HEK293 (cell line): ENCODE measurements at regions not wholly inside any gene's neighbourhood (a gene's known extent, or its start where the extent isn't known, plus 50 kb on each side); places are given as distances from the start of the nearest gene placed in this dataset.

Experiments
- CTCF ChIA-PET: fragments of 350-600 bp; formaldehyde crosslinking; extraction: SDS; loops from one replicate; lab custom pipeline; 2021; ENCODE audit warnings: antibody characterized with exemption; lab: Yijun Ruan, JAX
- POLR2A ChIA-PET: fragments of 300-600 bp; formaldehyde crosslinking; extraction: SDS; loops from one replicate; lab custom pipeline; 2020; ENCODE audit warnings: antibody characterized with exemption, inconsistent platforms; lab: Yijun Ruan, JAX
- H3K27ac ChIP-seq: fragments of 200-500 bp; sonication (Bioruptor generic); 2 replicates; pipeline ENCODE4 v1.5.1; 2014; ENCODE audit warnings: low read depth, low read length, control low read depth, inconsistent platforms; ENCODE audit errors: extremely low read depth
- H3K36me3 ChIP-seq, 2 experiments: fragments of 200-500 bp in 1 of 2; sonication (Bioruptor generic) in 1 of 2; 1 replicate in 1 of 2; 2 replicates in 1 of 2; pipeline ENCODE4 v1.5.1; 2014 to 2017; ENCODE audit warnings: inconsistent platforms in 2 of 2, low read length in 2 of 2; ENCODE audit not compliant: control insufficient read depth in 2 of 2, insufficient read depth in 1 of 2
- H3K4me1 ChIP-seq: fragments of 200-500 bp; sonication (Bioruptor generic); 2 replicates; pipeline ENCODE4 v1.5.1; 2014; ENCODE audit warnings: mild to moderate bottlenecking, low read length, inconsistent platforms; ENCODE audit not compliant: control insufficient read depth, insufficient read depth
- H3K4me3 ChIP-seq: 2 replicates; pipeline ENCODE4 v1.5.1; 2011; ENCODE audit warnings: low read depth, mild to moderate bottlenecking, control low read depth, low read length, moderate library complexity
- H3K9me3 ChIP-seq: fragments of 200-500 bp; sonication (Bioruptor generic); 2 replicates; pipeline ENCODE4 v1.5.1; 2014; ENCODE audit warnings: low read depth, low read length, inconsistent platforms; ENCODE audit not compliant: control insufficient read depth, insufficient read depth
- EGR2 ChIP-seq: fragments of 450-650 bp; formaldehyde crosslinking; IDR thresholded peaks from 2 replicates; pipeline ENCODE4 v1.5.1; 2016; ENCODE audit warnings: low read depth, missing biosample characterization, missing genetic modification characterization
- IKZF3 ChIP-seq: fragments of 450-650 bp; IDR thresholded peaks from 2 replicates; pipeline ENCODE4 v1.5.0; 2018; ENCODE audit warnings: missing biosample characterization, mild to moderate bottlenecking, missing genetic modification characterization, moderate library complexity
- PRDM1 ChIP-seq: fragments of 450-650 bp; formaldehyde crosslinking; IDR thresholded peaks from 2 replicates; pipeline ENCODE4; 2016; ENCODE audit warnings: missing biosample characterization, missing genetic modification characterization
- SP2 ChIP-seq: fragments of 450-650 bp; formaldehyde crosslinking; IDR thresholded peaks from 2 replicates; pipeline ENCODE4 v1.5.1; 2016; ENCODE audit warnings: missing biosample characterization, missing genetic modification characterization
- ZNF114 ChIP-seq: fragments of 450-650 bp; formaldehyde crosslinking; IDR thresholded peaks from 2 replicates; pipeline ENCODE4 v1.5.0; 2017; ENCODE audit warnings: missing biosample characterization, missing genetic modification characterization
- ZNF146 ChIP-seq: fragments of 450-650 bp; formaldehyde crosslinking; IDR thresholded peaks from 2 replicates; pipeline ENCODE4 v1.5.1; 2016; ENCODE audit warnings: missing biosample characterization, missing genetic modification characterization
- ZNF24 ChIP-seq: fragments of 450-650 bp; formaldehyde crosslinking; IDR thresholded peaks from 2 replicates; pipeline ENCODE4 v1.5.1; 2016; ENCODE audit warnings: missing biosample characterization, missing genetic modification characterization
- ZNF248 ChIP-seq: fragments of 450-650 bp; formaldehyde crosslinking; IDR thresholded peaks from 2 replicates; pipeline ENCODE4 v1.5.1; 2017; ENCODE audit warnings: missing biosample characterization, missing genetic modification characterization
- ZNF266 ChIP-seq: fragments of 450-650 bp; formaldehyde crosslinking; IDR thresholded peaks from 2 replicates; pipeline ENCODE4 v1.5.1; 2016; ENCODE audit warnings: missing biosample characterization, missing genetic modification characterization, low read depth
- ZNF341 ChIP-seq: fragments of 450-650 bp; formaldehyde crosslinking; IDR thresholded peaks from 2 replicates; pipeline ENCODE4; 2016; ENCODE audit warnings: low read depth, missing biosample characterization, missing genetic modification characterization
- ZNF354C ChIP-seq: fragments of 450-650 bp; formaldehyde crosslinking; IDR thresholded peaks from 2 replicates; pipeline ENCODE4 v1.5.1; 2016; ENCODE audit warnings: missing biosample characterization, missing genetic modification characterization, low read depth, borderline replicate concordance
- ZNF37A ChIP-seq: fragments of 450-650 bp; IDR thresholded peaks from 2 replicates; pipeline ENCODE4 v1.5.1; 2018; ENCODE audit warnings: missing biosample characterization, missing genetic modification characterization
- ZNF423 ChIP-seq: fragments of 450-650 bp; formaldehyde crosslinking; IDR thresholded peaks from 2 replicates; pipeline ENCODE4 v1.5.1; 2016; ENCODE audit warnings: missing biosample characterization, missing genetic modification characterization
- ZNF510 ChIP-seq: fragments of 450-650 bp; formaldehyde crosslinking; IDR thresholded peaks from 2 replicates; pipeline ENCODE4 v1.5.1; 2018; ENCODE audit warnings: mild to moderate bottlenecking, missing genetic modification characterization, missing biosample characterization; ENCODE audit not compliant: insufficient replicate concordance
- ZNF530 ChIP-seq: fragments of 450-650 bp; formaldehyde crosslinking; IDR thresholded peaks from 2 replicates; pipeline ENCODE4 v1.5.1; 2016; ENCODE audit warnings: low read depth, missing biosample characterization, missing genetic modification characterization
- ZNF548 ChIP-seq: fragments of 450-650 bp; formaldehyde crosslinking; IDR thresholded peaks from 2 replicates; pipeline ENCODE4 v1.5.1; 2016; ENCODE audit warnings: missing biosample characterization, missing genetic modification characterization
- ZNF585B ChIP-seq: fragments of 450-650 bp; formaldehyde crosslinking; IDR thresholded peaks from 2 replicates; pipeline ENCODE4 v1.5.1; 2016; ENCODE audit warnings: missing biosample characterization, missing genetic modification characterization
- ZNF596 ChIP-seq: fragments of 450-650 bp; IDR thresholded peaks from 2 replicates; pipeline ENCODE4 v1.5.0; 2018; ENCODE audit warnings: missing biosample characterization, mild to moderate bottlenecking, missing genetic modification characterization, moderate library complexity
- ZNF701 ChIP-seq: fragments of 450-650 bp; formaldehyde crosslinking; IDR thresholded peaks from 2 replicates; pipeline ENCODE4 v1.5.1; 2016; ENCODE audit warnings: missing biosample characterization, missing genetic modification characterization
- ZNF707 ChIP-seq: fragments of 450-650 bp; formaldehyde crosslinking; IDR thresholded peaks from 2 replicates; pipeline ENCODE4 v1.5.1; 2016; ENCODE audit warnings: missing biosample characterization, missing genetic modification characterization
- ZNF76 ChIP-seq: fragments of 450-650 bp; formaldehyde crosslinking; IDR thresholded peaks from 2 replicates; pipeline ENCODE4; 2016; ENCODE audit warnings: low read depth, missing biosample characterization, missing genetic modification characterization, borderline replicate concordance
- ZNF785 ChIP-seq: fragments of 450-650 bp; formaldehyde crosslinking; IDR thresholded peaks from 2 replicates; pipeline ENCODE4 v1.5.1; 2016; ENCODE audit warnings: missing biosample characterization, missing genetic modification characterization
- TF ChIP-seq, protein P1 (sequence below): fragments of 450-650 bp; formaldehyde crosslinking; IDR thresholded peaks from 2 replicates; pipeline ENCODE4 v1.5.1; 2017; ENCODE audit warnings: missing biosample characterization, missing genetic modification characterization
- TF ChIP-seq, protein P2 (sequence below): fragments of 450-650 bp; formaldehyde crosslinking; IDR thresholded peaks from 2 replicates; pipeline ENCODE4 v1.5.1; 2017; ENCODE audit warnings: missing biosample characterization, missing genetic modification characterization
- TF ChIP-seq, protein P3 (sequence below): fragments of 450-650 bp; formaldehyde crosslinking; IDR thresholded peaks from 2 replicates; pipeline ENCODE4 v1.5.1; 2016; ENCODE audit warnings: missing biosample characterization, missing genetic modification characterization

DNA sequence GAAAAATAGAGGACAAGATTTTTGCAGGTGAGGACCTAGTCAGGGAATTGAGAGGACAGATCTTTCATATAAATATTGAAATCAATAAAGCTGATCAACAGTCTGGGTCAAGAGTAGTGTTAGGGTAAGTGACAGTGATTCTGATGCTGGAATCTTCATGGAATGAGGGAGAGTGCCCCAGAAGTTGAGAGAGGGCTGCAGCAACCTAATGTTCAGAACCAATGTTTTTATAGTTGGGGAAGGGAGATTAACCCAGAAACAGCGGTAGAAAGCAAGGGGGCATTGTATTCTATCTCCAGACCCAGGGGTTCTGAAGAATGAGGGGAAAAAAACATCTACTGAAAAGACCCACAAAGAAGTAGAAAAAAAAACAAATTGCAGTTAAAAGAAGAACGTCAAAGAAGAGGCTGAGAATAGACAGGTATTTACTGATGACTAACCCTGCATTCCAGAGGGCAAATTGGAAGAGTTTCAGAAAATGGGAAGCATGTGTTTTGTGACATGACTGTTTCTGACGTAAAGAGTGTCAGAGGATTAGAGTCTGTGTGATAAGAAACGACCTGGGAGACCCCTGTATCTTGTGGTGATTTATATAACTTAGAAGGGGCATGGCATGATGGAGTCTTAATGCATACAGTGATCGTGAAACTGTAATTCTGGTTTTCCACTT lies 819.6 kb upstream of the EPHA5 start:
- H3K4me3 ChIP-seq = no peak overlapping the region
- no peak overlapping the region for H3K27ac ChIP-seq
- H3K4me1 ChIP-seq = no peaks in the 10 kb centered on the region
- no peaks in the 10 kb centered on the region for H3K9me3 ChIP-seq
- H3K36me3 ChIP-seq = no peaks in the 10 kb centered on the region
- CTCF ChIA-PET = no interaction called here
- TF ChIP-seq ZNF596 (tag by site-specific recombination) (no peak), ZNF530 (no peak), ZNF76 (tag by site-specific recombination) (no peak), ZNF785 (no peak), ZNF701 (tag by site-specific recombination) (no peak), IKZF3 (tag by site-specific recombination) (no peak), ZNF707 (no peak), ZNF341 (tag by site-specific recombination) (no peak), ZNF37A (tag by site-specific recombination) (no peak), SP2 (tag by site-specific recombination) (no peak), ZNF248 (tag by site-specific recombination) (no peak), ZNF510 (no peak)
- POLR2A ChIA-PET = no interaction called here

DNA sequence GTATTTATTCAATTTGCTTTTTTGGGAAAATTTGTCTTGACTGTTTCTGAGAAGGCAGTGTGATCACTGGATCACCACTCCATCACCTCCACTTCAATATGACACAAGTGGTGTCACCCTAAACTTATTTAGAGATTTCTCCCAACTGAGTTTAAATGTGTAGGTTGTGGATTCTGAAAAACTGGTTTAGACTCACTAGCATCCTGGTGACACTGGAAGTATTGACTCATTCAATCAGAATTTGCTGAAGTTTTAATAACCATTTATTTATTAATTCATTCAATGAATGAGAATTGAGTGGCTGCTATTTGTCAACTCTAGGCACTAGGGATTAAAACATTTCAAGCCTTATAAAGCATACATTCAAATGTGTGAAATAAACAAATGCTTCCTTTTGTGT lies 819.1 kb upstream of the EPHA5 start:
- no peaks in the 10 kb centered on the region for H3K36me3 ChIP-seq
- POLR2A ChIA-PET = no interaction called here
- CTCF ChIA-PET = no interaction called here
- TF ChIP-seq ZNF585B = no peak
- TF ChIP-seq ZNF701 (tag by site-specific recombination) = no peak
- no peak for TF ChIP-seq ZNF146 (tag by site-specific recombination)
- TF ChIP-seq PRDM1 (tag by site-specific recombination) = no peak
- TF ChIP-seq ZNF114 (tag by site-specific recombination) = no peak
- no peak for TF ChIP-seq EGR2 (tag by site-specific recombination)
- H3K4me3 ChIP-seq = no peak overlapping the region
- H3K4me1 ChIP-seq = no peaks in the 10 kb centered on the region
- no peaks in the 10 kb centered on the region for H3K9me3 ChIP-seq
- H3K27ac ChIP-seq = no peak overlapping the region

- Histone ChIP-seq H3K4me1 (no peaks in the 10 kb centered on the region), H3K4me3 (no peak overlapping the region), H3K27ac (no peak overlapping the region), H3K36me3 (no peaks in the 10 kb centered on the region), H3K9me3 (no peaks in the 10 kb centered on the region)
- ChIA-PET POLR2A (no interaction called here), CTCF (interaction anchor here (0.6 kb wide), 1 partner anchor 259 kb away, joined by 3 read pairs; no protein-coding TSS in a partner anchor)
- TF ChIP-seq, protein P1, sequence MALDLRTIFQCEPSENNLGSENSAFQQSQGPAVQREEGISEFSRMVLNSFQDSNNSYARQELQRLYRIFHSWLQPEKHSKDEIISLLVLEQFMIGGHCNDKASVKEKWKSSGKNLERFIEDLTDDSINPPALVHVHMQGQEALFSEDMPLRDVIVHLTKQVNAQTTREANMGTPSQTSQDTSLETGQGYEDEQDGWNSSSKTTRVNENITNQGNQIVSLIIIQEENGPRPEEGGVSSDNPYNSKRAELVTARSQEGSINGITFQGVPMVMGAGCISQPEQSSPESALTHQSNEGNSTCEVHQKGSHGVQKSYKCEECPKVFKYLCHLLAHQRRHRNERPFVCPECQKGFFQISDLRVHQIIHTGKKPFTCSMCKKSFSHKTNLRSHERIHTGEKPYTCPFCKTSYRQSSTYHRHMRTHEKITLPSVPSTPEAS (tag by site-specific recombination) = no peak
- TF ChIP-seq ZNF354C (no peak), ZNF24 (tag by site-specific recombination) (no peak), ZNF548 (tag by site-specific recombination) (no peak), ZNF266 (no peak), ZNF423 (tag by site-specific recombination) (no peak)
- TF ChIP-seq, protein P2, sequence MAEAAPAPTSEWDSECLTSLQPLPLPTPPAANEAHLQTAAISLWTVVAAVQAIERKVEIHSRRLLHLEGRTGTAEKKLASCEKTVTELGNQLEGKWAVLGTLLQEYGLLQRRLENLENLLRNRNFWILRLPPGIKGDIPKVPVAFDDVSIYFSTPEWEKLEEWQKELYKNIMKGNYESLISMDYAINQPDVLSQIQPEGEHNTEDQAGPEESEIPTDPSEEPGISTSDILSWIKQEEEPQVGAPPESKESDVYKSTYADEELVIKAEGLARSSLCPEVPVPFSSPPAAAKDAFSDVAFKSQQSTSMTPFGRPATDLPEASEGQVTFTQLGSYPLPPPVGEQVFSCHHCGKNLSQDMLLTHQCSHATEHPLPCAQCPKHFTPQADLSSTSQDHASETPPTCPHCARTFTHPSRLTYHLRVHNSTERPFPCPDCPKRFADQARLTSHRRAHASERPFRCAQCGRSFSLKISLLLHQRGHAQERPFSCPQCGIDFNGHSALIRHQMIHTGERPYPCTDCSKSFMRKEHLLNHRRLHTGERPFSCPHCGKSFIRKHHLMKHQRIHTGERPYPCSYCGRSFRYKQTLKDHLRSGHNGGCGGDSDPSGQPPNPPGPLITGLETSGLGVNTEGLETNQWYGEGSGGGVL (tag by site-specific recombination) = no peak
- TF ChIP-seq, protein P3, sequence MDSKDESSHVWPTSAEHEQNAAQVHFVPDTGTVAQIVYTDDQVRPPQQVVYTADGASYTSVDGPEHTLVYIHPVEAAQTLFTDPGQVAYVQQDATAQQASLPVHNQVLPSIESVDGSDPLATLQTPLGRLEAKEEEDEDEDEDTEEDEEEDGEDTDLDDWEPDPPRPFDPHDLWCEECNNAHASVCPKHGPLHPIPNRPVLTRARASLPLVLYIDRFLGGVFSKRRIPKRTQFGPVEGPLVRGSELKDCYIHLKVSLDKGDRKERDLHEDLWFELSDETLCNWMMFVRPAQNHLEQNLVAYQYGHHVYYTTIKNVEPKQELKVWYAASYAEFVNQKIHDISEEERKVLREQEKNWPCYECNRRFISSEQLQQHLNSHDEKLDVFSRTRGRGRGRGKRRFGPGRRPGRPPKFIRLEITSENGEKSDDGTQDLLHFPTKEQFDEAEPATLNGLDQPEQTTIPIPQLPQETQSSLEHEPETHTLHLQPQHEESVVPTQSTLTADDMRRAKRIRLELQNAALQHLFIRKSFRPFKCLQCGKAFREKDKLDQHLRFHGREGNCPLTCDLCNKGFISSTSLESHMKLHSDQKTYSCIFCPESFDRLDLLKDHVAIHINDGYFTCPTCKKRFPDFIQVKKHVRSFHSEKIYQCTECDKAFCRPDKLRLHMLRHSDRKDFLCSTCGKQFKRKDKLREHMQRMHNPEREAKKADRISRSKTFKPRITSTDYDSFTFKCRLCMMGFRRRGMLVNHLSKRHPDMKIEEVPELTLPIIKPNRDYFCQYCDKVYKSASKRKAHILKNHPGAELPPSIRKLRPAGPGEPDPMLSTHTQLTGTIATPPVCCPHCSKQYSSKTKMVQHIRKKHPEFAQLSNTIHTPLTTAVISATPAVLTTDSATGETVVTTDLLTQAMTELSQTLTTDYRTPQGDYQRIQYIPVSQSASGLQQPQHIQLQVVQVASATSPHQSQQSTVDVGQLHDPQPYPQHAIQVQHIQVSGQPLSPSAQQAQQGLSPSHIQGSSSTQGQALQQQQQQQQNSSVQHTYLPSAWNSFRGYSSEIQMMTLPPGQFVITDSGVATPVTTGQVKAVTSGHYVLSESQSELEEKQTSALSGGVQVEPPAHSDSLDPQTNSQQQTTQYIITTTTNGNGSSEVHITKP (tag by site-specific recombination) = no peak
Measured at GRCh38 chr4:66486068-66486467, 815.8 kb upstream of the EPHA5 start.
